ENCODE measurements at regions not wholly inside any gene's neighbourhood (a gene's known extent, or its start where the extent isn't known, plus 50 kb on each side); places are given as distances from the start of the nearest gene placed in this dataset.

DNA sequence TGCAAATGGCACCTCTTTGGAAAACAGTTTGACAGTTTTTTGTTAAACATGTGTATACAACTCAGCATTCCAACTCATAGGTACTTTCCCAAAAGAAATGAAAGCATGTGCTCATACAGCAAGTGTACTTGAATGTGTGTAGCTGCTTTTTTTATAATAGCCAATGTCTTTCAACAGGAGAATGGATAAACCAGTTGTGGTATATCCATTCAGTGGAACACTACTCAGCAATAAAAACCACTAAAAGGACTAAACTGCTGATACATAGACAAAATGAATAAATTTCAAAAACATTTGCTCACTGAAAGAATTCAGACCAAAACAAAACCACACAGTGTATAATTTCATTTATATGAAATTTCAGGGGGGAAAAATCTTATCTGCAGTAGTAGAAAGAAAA lies 267.3 kb downstream of the NR2F1-AS1 start:
- no peak for DNase-seq

DNA sequence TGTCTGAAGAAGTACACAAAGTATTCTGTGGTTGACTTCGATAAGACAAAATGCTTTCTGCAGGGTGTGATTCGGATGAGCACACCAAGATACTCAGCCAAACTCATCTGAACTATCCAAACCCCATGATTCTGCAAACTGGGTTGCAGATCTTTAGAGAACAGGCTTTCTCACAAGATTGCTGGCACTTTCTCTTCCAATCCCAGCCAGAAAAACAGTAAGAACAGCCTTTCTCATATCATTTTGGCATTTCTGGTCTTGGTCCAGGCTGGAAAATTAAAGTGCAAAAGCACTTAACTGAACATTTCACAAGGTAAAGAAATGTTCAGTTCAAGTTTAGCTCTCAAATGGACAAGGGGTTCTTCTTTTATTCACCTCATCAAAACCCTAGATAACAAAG lies 269.1 kb downstream of the NR2F1-AS1 start:
- no peak for DNase-seq

DNA sequence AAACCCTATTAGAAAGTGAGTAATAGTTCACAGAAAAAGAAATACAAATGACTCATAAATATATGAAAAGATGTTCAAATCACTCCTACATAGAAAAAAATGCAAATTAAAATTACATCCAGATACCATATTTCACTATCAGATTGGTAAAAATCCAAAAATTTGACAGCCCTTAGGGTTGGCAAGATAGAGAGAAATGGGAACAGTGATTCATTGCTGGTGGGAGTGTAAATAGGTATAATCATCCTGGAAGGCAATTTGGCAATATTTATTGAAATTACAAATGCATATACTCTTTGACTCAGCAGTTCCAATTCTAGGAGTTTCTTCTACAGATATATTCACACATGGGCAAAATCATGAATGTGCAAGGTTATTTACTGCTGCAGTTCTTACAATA lies 273.5 kb downstream of the NR2F1-AS1 start:
- DNase-seq = peak; percentile 83

DNA sequence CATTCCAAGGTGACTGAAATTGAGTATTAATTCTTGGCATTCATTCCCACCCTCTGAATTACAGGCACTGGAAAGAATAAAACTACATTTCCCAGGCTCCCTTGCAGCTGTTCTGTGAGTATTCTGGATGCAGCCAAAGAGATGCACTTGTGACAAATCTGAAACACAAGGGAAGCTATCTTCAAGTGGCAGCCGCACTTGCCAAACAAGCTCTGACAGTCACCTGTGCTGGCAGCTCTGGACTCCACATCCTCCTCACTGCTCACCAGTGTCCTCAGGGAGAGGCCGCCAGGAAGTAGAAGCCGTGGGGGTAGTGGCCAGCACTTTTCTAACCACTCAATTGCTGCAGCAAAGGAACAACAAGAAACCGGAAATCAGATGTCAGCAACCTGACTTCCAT lies 275.0 kb downstream of the NR2F1-AS1 start:
- DNase-seq = no peak

DNA sequence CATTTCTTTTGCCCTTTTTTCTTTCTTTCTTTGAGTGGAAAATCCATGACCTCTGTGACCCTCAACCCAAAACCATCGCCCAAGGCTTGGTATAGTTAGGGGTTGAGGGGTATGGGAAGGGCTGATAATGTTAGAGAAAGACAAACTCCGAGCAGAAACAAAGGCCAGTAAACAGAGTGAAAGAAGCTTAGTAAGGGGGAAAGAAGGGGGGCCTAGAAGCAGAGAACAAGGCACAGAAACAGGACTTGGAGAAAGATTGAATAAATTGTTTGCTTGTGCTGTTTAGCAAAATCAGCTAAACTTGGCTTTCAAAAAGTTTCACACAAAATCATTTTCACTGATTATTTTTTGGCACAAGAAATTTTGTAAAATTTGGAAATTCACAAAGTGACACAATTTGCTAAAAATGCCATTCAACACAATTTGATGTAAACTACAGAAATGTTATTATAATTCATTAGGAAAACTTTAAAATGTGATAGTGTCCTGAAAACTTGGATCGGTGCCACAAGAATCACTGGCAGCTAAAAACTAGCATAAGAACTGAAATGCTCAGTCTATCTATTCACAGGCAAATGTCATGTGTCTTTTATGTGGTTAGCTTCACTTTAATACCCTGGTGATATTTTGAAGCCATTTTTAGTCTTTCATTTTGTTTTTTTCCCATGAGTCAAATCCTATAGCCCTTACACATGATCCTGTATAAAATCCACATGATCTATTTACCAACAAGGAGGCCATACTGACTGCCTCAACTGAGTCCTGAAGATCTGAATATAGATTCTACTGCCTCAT lies 276.4 kb downstream of the NR2F1-AS1 start:
- DNase-seq = no peak

DNA sequence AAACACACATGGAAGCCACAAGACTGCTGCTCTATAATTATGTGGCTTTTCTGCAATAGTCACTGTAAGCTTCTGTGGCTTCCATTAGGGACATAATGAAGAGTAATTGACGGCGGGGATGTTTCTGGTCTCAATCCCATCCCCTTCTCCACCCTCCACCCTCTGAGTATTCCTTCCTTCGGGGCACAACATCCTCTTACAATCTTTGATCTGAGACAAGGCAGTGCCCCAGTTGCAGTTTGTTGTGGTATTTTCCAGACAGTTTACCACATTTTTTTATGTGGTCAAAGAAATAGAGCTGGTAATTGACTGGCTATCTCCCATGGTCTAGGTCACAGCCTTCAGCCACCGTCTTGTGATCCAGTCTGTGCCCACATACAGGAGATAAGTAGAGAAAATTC lies 277.7 kb downstream of the NR2F1-AS1 start:
- no peak for DNase-seq

DNA sequence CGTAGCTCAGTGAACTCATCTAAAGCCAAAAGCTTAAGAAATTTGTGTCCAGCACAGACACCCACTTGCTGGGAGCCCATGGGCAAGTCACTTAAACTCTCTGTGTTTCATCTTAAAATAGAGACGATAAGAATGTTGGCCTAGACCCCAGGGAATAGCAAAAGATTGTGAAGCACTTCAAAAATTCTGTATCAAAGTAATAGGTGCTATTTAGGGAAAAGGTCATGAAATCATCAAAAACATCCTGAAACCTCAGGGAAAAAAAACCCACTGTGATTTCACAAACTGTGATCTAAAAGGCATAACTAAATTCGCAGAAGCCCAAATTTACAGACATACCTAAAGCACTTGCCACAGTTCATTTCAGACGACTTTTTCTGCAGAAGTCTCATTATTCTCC lies 278.3 kb downstream of the NR2F1-AS1 start:
- peak; percentile 40 for DNase-seq

DNA sequence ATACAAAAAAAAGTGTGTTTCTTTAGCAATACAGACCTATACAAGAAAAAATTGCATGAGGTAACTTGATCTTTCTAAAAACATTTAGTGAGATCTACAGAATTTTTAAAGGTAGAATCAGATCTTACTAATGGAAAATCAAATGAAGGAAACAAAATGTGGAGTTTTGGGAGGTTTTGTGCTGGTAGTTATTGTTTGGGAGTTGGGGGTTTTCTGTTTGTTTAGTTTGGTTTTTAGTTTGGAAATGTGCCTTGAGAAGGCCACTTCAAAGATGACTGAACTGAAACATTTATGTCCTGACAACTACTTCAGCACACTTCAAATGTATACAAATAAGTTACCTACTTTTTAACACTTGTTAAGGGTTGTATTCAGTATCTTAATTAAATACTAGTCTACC lies 280.1 kb downstream of the NR2F1-AS1 start:
- no peak for DNase-seq

DNA sequence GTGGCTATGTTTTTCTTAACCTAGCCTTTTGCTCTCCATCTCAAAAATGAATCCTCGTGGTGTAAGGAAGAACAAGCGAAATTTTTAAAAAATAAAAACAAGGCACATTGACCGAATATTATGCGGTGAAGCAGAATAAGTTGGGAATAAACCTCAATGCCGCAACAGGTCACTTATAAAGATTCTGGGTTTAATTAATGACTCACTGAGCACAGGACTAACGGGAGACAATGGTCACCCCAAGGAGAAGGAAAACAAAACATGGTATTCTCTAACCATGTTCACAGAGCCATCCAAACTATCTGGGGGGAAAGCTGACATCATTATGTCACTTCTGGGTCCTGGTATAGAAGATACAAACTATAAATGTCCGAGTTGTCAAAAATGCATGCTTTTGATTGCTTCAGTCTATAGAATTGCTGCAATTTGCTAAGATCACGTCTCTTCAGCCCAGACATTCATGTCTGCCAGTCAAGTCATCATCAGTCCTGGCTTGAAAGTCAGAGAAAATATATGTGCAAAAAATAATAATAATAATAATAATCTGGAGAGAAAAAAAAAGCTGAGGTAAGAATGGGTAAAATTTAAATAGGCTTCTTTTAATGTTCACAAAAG lies 280.6 kb downstream of the NR2F1-AS1 start:
- DNase-seq = no peak

DNA sequence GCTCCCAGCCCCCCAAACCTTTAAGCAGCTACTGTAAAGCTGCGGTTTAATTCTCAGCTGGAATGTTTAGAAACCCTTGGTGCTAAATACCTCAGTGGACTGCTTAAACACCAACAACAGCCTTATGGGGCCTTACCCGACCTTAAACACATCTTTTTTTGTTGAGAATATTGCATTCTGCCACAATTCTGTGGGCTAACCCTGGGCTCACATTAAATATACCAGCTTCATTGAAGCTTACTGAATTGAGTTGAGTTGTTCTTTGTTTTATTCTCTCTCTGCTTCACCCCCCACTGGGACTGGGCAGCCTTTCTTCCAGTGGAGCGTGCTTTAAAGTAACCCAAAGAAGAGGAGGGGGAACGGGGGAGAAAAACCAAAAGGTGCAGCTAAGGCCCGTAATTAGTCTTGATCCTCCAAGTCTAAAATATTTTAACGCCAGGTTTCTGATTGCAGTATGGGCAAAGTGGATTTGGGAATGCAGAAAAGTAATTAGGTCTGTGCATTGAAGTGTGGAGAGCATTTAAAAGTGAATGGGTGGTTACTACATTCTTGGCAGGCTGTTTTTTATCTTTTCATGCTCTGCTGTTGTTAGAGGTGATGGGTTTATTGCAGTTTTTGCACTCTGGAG lies 281.2 kb downstream of the NR2F1-AS1 start:
- DNase-seq = no peak

DNA sequence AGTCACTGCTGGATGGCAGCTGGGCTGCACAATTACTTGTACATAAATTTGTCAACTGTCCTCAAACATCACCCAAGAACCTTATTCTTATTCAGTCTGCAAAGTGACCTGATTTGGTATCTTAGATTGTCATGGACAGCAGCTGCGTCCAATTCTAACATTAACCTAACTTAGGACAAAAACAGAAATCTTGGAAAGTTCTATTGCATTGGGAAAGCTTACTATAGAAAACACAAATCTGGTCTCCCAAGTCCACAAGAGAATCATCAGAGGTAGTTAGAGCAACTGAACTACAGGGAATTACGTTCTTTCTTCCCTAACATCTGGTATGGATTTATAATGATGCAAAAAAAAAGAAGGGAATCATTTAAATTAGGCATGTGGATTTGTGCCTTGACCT lies 283.9 kb downstream of the NR2F1-AS1 start:
- DNase-seq = no peak

DNA sequence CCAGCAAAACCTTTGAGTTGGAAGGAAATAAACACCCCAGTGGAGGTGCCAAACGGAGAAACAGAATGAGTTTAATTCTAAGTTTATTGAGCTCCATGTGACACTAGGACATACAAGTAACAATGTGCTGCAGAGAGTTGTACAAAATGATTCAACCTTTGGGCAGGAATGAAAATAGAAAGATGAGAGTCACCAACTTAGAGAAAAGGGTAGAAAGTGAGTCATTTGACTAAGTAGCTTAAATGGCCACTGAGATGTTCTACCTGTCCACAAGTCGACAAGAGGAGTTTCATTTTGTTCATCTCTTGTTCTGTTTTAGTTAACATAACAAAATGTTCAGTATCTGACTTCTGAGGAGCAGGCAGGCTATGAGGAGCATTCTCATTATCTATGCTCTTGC lies 284.7 kb downstream of the NR2F1-AS1 start:
- no peak for DNase-seq

DNA sequence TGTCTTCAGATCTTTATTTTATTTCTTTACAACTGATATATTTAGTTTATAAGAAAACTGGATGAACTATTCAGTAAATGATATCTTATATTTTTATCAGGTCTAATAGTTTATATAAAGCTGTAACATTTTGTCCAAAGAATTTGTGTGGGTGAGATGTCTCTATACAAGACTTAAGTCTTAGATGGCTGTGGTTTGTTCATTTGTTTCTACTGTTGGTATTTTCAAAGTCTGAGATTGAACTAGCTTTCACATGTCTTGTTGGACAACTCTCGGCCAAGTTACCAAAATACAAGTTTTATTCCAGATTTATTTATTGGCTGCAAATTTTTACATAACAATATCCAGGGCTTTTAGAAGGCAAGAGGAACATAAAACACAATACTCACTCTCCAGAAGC lies 286.0 kb downstream of the NR2F1-AS1 start:
- no peak for DNase-seq

DNA sequence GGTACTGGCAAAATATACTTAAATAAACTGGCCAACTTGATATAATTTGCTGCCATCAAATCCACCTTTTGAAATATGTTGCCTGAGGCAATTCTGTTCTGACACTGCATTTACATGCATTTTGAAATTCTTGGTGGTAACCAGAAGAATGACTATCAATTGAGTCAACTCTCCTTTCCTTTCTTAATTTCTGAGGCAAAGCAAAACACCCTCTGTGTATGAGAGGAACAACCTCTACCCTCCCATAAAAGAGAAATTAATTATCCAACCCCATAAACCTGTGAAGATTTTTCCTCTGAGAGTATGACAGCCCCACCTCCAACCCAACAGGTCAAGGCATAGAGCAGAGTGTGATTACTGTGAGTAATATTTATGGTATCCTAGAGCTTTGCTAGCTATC lies 286.8 kb downstream of the NR2F1-AS1 start:
- DNase-seq = peak; percentile 50

DNA sequence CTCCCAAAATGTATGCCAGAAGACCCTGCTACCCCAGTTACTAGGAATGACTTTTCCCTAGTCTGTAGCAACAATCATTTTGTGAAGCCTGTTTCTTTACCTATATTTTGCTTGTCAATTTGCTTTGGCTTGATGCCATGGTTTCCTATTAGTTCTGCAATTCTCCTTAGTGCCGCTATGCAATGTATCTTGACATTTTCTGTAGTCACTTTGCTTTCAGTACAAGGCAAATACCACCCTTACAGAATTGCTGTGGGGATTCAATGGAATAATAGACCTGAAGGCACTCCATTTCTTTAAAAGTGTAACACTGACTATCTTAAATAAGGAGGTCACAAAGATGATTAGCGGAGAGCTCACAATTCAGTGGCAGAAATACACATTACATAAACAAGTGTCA lies 291.1 kb downstream of the NR2F1-AS1 start:
- DNase-seq = no peak

DNA sequence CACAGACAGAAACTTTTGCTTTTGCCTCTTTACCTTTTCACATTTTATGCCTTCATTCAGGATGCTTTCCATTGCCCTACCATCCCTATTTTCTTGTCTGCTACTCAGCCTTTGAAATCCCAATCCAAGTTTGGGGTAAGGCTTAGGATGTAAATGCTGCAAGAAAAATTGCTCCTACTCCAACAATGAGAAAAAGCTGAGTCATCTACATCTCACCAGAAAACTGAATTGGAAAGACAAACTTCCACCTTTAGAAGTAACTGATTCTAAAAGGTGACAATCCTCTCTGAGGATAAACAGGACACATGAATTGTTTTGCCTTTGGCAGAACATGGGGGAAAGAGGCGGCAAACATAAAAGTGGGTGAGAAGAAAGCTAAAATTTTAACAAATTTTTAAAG lies 295.6 kb downstream of the NR2F1-AS1 start:
- no peak for DNase-seq

DNA sequence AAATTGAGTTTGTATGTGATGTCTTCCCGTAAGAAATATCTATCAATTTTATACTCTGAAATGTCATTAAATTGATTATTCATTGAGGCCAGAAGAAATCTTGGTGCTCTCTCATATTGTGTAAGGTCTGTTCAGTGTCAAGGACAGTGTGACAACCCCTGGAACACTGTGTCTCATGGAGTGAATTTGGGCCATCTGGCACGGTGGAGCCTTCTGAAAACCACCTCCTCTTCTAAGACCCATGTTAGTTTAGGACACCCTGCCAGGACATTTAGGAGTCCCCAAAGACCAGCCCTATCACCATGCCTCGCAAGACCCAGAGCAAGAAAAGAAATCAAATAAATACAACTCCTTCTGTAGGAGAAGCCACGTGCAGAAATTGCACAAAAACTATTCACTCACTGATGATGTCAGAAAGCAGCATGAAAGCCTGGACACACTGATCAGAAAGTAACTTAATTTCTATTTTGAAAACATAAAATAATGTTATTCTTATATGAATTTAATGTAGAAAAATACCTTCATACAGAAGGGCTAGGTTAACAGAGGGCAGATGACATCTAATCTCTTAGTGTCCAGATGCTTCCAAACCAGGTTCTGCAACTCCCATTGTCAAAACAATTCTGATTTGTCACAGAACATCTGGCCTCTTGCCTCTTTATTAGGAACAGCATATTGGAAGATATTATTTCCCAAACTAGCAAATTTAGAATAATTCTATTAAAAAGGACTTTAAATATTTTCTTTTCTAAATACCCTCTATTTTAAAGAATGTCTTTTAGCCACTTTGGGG lies 298.8 kb downstream of the NR2F1-AS1 start:
- DNase-seq = no peak

DNA sequence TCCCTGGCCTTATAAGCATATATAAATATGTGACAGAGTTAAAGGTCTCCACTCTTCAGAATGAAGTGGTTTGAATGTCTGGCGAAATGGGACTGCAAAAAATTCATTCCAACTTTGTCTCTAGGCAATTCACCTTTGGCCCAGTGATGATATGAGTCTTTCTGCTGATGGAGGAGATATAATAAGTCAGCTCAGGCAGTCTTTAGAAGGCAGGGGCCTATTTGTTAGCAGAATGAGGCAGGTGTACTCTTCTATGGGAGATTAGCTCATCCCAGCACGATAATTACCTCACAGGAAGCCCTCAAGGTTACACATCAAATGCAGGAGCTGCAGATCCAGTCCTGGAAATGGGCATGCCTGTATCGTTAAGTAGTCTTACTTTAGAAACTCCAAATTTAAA lies 300.5 kb downstream of the NR2F1-AS1 start:
- DNase-seq = no peak

DNA sequence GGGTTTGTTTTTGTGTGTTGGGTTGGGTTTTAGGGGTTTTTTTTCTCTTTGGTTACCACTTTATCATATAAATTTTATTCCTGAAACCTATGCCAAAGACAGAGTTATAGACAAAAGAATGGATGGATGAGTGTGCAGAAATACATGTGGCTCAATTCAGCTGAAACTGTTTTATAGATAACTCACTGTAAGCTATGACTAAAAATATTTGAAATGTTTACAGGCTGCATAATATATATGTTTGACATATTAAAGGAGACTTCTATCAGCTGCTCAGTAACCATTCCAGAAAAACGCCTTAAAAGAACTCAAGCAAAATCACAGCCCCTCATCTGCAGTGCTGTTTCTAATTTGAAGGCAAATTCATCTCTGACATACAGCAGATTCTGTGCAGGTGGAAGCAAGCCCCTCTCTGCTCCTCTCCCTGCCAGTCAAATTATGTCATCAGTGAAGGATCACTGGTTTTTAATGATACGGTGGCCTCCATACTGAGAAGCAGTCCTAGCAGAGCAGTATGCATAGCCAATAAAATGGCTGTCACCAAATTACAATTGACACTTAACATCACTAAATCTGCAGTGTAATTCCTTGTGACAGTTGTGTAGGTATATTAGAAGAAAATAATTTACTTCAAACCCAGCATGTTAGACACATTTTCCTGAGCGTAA lies 301.6 kb downstream of the NR2F1-AS1 start:
- peak; percentile 65 for DNase-seq

DNA sequence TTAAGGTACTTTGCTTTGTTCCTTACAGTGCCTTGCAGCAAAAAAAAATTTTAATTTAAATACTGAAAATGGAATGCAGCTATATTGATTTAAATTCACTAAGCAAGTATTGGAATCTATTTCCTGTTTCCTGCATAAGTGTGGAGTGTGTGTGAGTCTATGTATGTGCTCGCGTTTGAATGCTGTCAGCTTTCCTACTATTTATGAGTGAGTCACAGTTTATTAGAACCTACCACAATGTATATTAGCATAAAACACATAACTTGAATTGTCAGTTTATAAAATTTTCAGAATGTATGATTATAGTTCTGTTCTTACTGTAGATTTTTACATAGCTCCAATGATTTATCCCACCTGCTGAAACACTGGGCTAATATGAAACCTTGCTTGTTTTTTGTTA lies 302.1 kb downstream of the NR2F1-AS1 start:
- peak; percentile 63 for DNase-seq

DNA sequence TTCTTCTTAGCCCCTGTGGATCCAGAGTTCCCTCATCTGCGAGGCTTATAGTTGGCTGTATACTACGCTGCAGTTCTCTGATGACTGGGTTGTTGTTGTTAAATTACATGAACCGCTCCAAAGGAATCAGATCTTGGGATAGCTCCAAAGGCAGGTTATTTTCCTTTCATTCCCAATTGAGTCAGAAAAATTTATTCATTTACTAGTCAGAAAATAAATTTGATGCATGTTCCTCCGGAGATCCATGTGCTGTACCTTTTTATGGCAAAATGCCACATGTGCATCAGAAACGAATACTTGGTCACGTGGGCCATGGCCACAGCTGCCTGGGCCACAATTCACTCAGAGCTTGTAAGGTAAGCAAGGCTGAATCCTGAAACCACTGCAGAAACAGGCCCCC lies 304.0 kb downstream of the NR2F1-AS1 start:
- DNase-seq = peak; percentile 52

DNA sequence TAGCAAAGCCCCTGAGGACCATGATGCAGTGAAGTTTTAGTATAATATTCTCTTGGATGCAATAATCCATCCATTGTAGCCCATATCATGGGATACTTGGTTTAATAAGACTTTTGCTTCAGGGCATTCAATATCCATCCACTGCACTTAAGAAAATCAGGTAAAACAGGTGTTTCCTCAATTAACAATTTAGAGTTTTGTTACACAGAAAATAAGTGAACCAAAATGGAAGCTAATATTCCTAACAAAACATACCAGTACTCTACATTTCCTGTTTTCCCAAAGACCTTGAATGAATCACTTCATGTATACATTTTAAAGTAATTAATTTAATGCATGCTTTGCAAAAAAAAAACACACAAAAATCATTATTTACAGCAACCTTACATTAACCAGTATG lies 305.6 kb downstream of the NR2F1-AS1 start:
- DNase-seq = no peak

DNA sequence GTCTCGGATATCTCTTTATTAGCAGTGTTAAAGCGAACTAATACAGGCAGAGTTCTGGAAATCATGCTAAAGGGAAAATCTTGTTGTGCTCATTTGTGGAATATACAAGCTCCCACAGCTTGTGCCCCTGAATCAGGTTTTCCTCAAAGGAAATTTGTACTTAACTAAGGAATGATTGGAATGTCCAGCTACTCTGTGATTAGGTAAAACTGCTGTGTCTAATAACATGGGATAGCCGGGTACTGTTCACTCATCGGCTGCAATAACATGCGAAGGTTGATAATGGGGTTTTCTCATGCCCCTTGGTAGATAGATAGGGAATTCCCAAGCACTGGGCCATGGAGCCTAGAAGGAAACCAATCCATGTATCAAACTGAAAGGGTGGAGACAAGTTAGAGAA lies 306.7 kb downstream of the NR2F1-AS1 start:
- DNase-seq = peak; percentile 58

Measured in fibroblast of upper back skin (primary cell).